ENCODE measurements at regions not wholly inside any gene's neighbourhood (a gene's known extent, or its start where the extent isn't known, plus 50 kb on each side); places are given as distances from the start of the nearest gene placed in this dataset.

GRCh38 chr3:67737140-67737539, 82.7 kb upstream of the SUCLG2 start:
- in situ Hi-C loops (cut with MboI; ENCODE audit: low sequenced_read_pairs) = no loop called here

- in situ Hi-C loops (cut with MboI; ENCODE audit: low sequenced_read_pairs) = no loop called here
Observed at GRCh38 chr3:67733269-67733950, 79.0 kb upstream of the SUCLG2 start.

GRCh38 chr3:67724434-67724833, 70.0 kb upstream of the SUCLG2 start:
- in situ Hi-C loops (cut with MboI; ENCODE audit: low sequenced_read_pairs) = no loop called here

GRCh38 chr3:67723863-67724262, 69.5 kb upstream of the SUCLG2 start:
- in situ Hi-C loops (cut with MboI; ENCODE audit: low sequenced_read_pairs) = no loop called here

- in situ Hi-C loops (cut with MboI; ENCODE audit: low sequenced_read_pairs) = no loop called here
Observed at GRCh38 chr3:67719333-67719732, 64.9 kb upstream of the SUCLG2 start.

GRCh38 chr3:67715971-67716370, 61.6 kb upstream of the SUCLG2 start:
- in situ Hi-C loops (cut with MboI; ENCODE audit: low sequenced_read_pairs) = no loop called here

- in situ Hi-C loops (cut with MboI; ENCODE audit: low sequenced_read_pairs) = no loop called here
Observed at GRCh38 chr3:67713764-67714469, 59.5 kb upstream of the SUCLG2 start.

GRCh38 chr3:67712259-67712658, 57.8 kb upstream of the SUCLG2 start:
- in situ Hi-C loops (cut with MboI; ENCODE audit: low sequenced_read_pairs) = no loop called here

- in situ Hi-C loops (cut with MboI; ENCODE audit: low sequenced_read_pairs) = no loop called here
Observed at GRCh38 chr3:67710396-67710795, 56.0 kb upstream of the SUCLG2 start.

GRCh38 chr3:67706934-67707333, 52.5 kb upstream of the SUCLG2 start:
- in situ Hi-C loops (cut with MboI; ENCODE audit: low sequenced_read_pairs) = no loop called here

- in situ Hi-C loops (cut with MboI; ENCODE audit: low sequenced_read_pairs) = no loop called here
Observed at GRCh38 chr3:67704322-67704721, 49.9 kb upstream of the SUCLG2 start.

All from HL-60/S4 treated with retinoic acid at 250 ng/mL for 4 days and 3 days (cell line).